Keratinocyte (primary cell): ENCODE measurements at regions not wholly inside any gene's neighbourhood (a gene's known extent, or its start where the extent isn't known, plus 50 kb on each side); places are given as distances from the start of the nearest gene placed in this dataset.
A peak's percentile ranks its signal among the peaks of the same experiment; 100 is the strongest.

ENCODE experiments used
- DNase-seq: peaks from one replicate; pipeline ENCODE4 v3.0.0-alpha.2; 2011; ENCODE audit warnings: low read depth, missing footprints, low spot score
- FAIRE-seq: peaks from 2 replicates; lab custom pipeline; 2011; peaks lifted over from hg19 to GRCh38; lab: Jason Lieb, UNC
- H2AFZ ChIP-seq: 2 replicates; pipeline ENCODE4 v1.6.0; 2012; ENCODE audit warnings: low read length, control low read depth, inconsistent platforms; ENCODE audit not compliant: control insufficient read depth
- H3K27ac ChIP-seq: 2 replicates; pipeline ENCODE4 v1.5.1; 2011; ENCODE audit warnings: low read length; ENCODE audit not compliant: control insufficient read depth, insufficient read depth
- H3K27me3 ChIP-seq: 3 replicates; pipeline ENCODE4 v1.6.0; 2011; ENCODE audit warnings: low read length; ENCODE audit not compliant: control insufficient read depth, insufficient read depth; ENCODE audit errors: extremely low read depth
- H3K36me3 ChIP-seq, 2 experiments: 2 replicates in 1 of 2; 3 replicates in 1 of 2; pipeline ENCODE4 v1.5.1; 2011; ENCODE audit warnings: low read length in 2 of 2, mild to moderate bottlenecking in 1 of 2; ENCODE audit not compliant: control insufficient read depth in 2 of 2, insufficient read depth in 2 of 2; ENCODE audit errors: extremely low read depth in 1 of 2
- H3K4me1 ChIP-seq: 3 replicates; pipeline ENCODE4 v1.5.1; 2011; ENCODE audit warnings: low read length; ENCODE audit not compliant: control insufficient read depth, insufficient read depth; ENCODE audit errors: extremely low read depth
- H3K4me2 ChIP-seq: 3 replicates; pipeline ENCODE4 v1.6.0; 2011; ENCODE audit warnings: low read depth, low read length; ENCODE audit not compliant: control insufficient read depth, insufficient read depth; ENCODE audit errors: extremely low read depth
- H3K4me3 ChIP-seq, 3 experiments: fragments of 200-600 bp in 1 of 3; sonication (generic) in 1 of 3; 2 replicates in 2 of 3; 3 replicates in 1 of 3; pipeline ENCODE4 v1.5.1; 2011 to 2016; ENCODE audit warnings: low read length in 3 of 3, mild to moderate bottlenecking in 3 of 3, control low read depth in 2 of 3, inconsistent platforms in 1 of 3, low read depth in 1 of 3, mixed read lengths in 1 of 3, mixed run types in 1 of 3, moderate library complexity in 1 of 3; ENCODE audit not compliant: control insufficient read depth in 2 of 3, insufficient read depth in 2 of 3; ENCODE audit errors: extremely low read depth in 1 of 3
- H3K79me2 ChIP-seq: 2 replicates; pipeline ENCODE4 v1.6.0; 2012; ENCODE audit warnings: low read length; ENCODE audit not compliant: control insufficient read depth, insufficient read depth
- H3K9ac ChIP-seq: 3 replicates; pipeline ENCODE4 v1.6.0; 2011; ENCODE audit warnings: low read length; ENCODE audit not compliant: control insufficient read depth, insufficient read depth; ENCODE audit errors: extremely low read depth
- H3K9me1 ChIP-seq: 3 replicates; pipeline ENCODE4 v1.6.0; 2011; ENCODE audit warnings: low read length; ENCODE audit not compliant: control insufficient read depth, insufficient read depth; ENCODE audit errors: extremely low read depth
- H3K9me3 ChIP-seq: 2 replicates; pipeline ENCODE4 v1.5.1; 2012; ENCODE audit warnings: low read depth, low read length; ENCODE audit not compliant: control insufficient read depth
- H4K20me1 ChIP-seq: 3 replicates; pipeline ENCODE4 v1.6.0; 2011; ENCODE audit warnings: low read length; ENCODE audit not compliant: control insufficient read depth, insufficient read depth; ENCODE audit errors: extremely low read depth
- CTCF ChIP-seq, 3 experiments: IDR thresholded peaks in 1 of 3; conservative IDR thresholded peaks in 1 of 3; optimal IDR thresholded peaks in 1 of 3; 2 replicates in 2 of 3; 3 replicates in 1 of 3; pipeline versions ENCODE3 to v1.5.1; 2011; ENCODE audit warnings: low read length in 3 of 3, mild to moderate bottlenecking in 3 of 3, moderate library complexity in 2 of 3, control low read depth in 1 of 3, inconsistent platforms in 1 of 3; ENCODE audit not compliant: insufficient read depth in 2 of 3; ENCODE audit errors: extremely low read depth in 1 of 3
- EZH2 ChIP-seq: IDR thresholded peaks from one replicate; pipeline ENCODE4 v1.6.1; 2012; ENCODE audit warnings: inconsistent platforms, mild to moderate bottlenecking, low read length, moderate library complexity
- dilution Hi-C: fragments of 300-500 bp; cut with MboI; formaldehyde crosslinking; loops from one replicate; pipeline ENCODE4 v1.7.0; 2020; ENCODE audit warnings: low sequenced_read_pairs; ENCODE audit not compliant: extremely low pct_ligation_motif_present

GRCh38 chr6:106778943-106779342 is 149.6 kb downstream of the QRSL1 start:
- H3K9ac ChIP-seq = no peak overlapping the region
- dilution Hi-C loops = no loop called here
- no peaks in the 10 kb centered on the region for H3K36me3 ChIP-seq
- no peaks in the 10 kb centered on the region for H3K79me2 ChIP-seq
- peaks cover 18% of the 10 kb centered on the region for H3K4me1 ChIP-seq
- H3K9me1 ChIP-seq = no peaks in the 10 kb centered on the region
- H3K27me3 ChIP-seq = no peaks in the 10 kb centered on the region
- H3K4me3 ChIP-seq = no peak overlapping the region
- H3K27ac ChIP-seq = no peak overlapping the region
- no peak overlapping the region for H3K4me2 ChIP-seq
- TF ChIP-seq EZH2 (no peak), CTCF (optimal IDR thresholded peaks at IDR 0.05 in 1 of 3, IDR thresholded peaks at IDR 0.05 in 1 of 3, conservative IDR thresholded peaks at IDR 0.05 in 1 of 3; ENCODE audit: extremely low read depth in 1 of 3, insufficient read depth in 2 of 3, low read length in 3 of 3) (no peak)
- no peak for DNase-seq
- no peak overlapping the region for H2AFZ ChIP-seq
- peaks cover 2% of the 10 kb centered on the region for H3K9me3 ChIP-seq
- no peak for FAIRE-seq
- no peaks in the 10 kb centered on the region for H4K20me1 ChIP-seq

- peak overlapping the region; percentile 41 for H3K4me2 ChIP-seq
- FAIRE-seq = no peak
Observed at GRCh38 chr6:106773996-106774629, 144.7 kb downstream of the QRSL1 start.

More at GRCh38 chr6:106773996-106774629, 144.7 kb downstream of the QRSL1 start:
- H3K36me3 ChIP-seq = no peaks in the 10 kb centered on the region
- peaks cover 9% of the 10 kb centered on the region for H3K4me1 ChIP-seq
- H3K79me2 ChIP-seq = no peaks in the 10 kb centered on the region
- H3K27ac ChIP-seq = no peak overlapping the region
- dilution Hi-C loops = no loop called here
- no peaks in the 10 kb centered on the region for H3K9me1 ChIP-seq
- no peak for DNase-seq
- H3K9ac ChIP-seq = no peak overlapping the region
- no peaks in the 10 kb centered on the region for H4K20me1 ChIP-seq
- TF ChIP-seq CTCF (optimal IDR thresholded peaks at IDR 0.05 in 1 of 3, IDR thresholded peaks at IDR 0.05 in 1 of 3, conservative IDR thresholded peaks at IDR 0.05 in 1 of 3; ENCODE audit: extremely low read depth in 1 of 3, insufficient read depth in 2 of 3, low read length in 3 of 3) = no peak
- no peak for TF ChIP-seq EZH2
- H3K27me3 ChIP-seq = no peaks in the 10 kb centered on the region
- H3K9me3 ChIP-seq = peaks cover 4% of the 10 kb centered on the region
- H3K4me3 ChIP-seq = no peak overlapping the region
- no peak overlapping the region for H2AFZ ChIP-seq
